Muscle of back (tissue), 3 donors: ENCODE measurements at regions not wholly inside any gene's neighbourhood (a gene's known extent, or its start where the extent isn't known, plus 50 kb on each side); places are given as distances from the start of the nearest gene placed in this dataset.

Experiments used
- DNase-seq, 3 donors: peaks; one replicate each; pipeline versions ENCODE4 v3.0.0 to v3.0.0-alpha.2; 2013

- DNase-seq, result no peak
Observed at GRCh38 chr3:70899816-70900215, 587.4 kb upstream of the MDFIC2 start.

- no peak for DNase-seq
Observed at GRCh38 chr3:70890020-70890394, 577.6 kb upstream of the MDFIC2 start.

GRCh38 chr3:70889162-70890019 is 577.0 kb upstream of the MDFIC2 start:
- no peak for DNase-seq

GRCh38 chr3:70885636-70886035 is 573.2 kb upstream of the MDFIC2 start:
- DNase-seq, result no peak

- no peak for DNase-seq
Observed at GRCh38 chr3:70882104-70882503, 569.7 kb upstream of the MDFIC2 start.

GRCh38 chr3:70880421-70880820 is 568.0 kb upstream of the MDFIC2 start:
- peak in 1 of 3 donors; percentile 30 for DNase-seq

- DNase-seq, result no peak
Observed at GRCh38 chr3:70876154-70876553, 563.7 kb upstream of the MDFIC2 start.

GRCh38 chr3:70874196-70874595 is 561.8 kb upstream of the MDFIC2 start:
- DNase-seq, result no peak

- no peak for DNase-seq
Observed at GRCh38 chr3:70873686-70874085, 561.2 kb upstream of the MDFIC2 start.

GRCh38 chr3:70871909-70872656 is 559.6 kb upstream of the MDFIC2 start:
- DNase-seq, result peak in 1 of 3 donors; percentile 73

GRCh38 chr3:70870576-70870975 is 558.1 kb upstream of the MDFIC2 start:
- DNase-seq, result no peak

GRCh38 chr3:70868561-70868960 is 556.1 kb upstream of the MDFIC2 start:
- DNase-seq, result no peak

GRCh38 chr3:70863049-70863448 is 550.6 kb upstream of the MDFIC2 start:
- no peak for DNase-seq

GRCh38 chr3:70861855-70862254 is 549.4 kb upstream of the MDFIC2 start:
- no peak for DNase-seq

GRCh38 chr3:70861234-70861633 is 548.8 kb upstream of the MDFIC2 start:
- peak in 1 of 3 donors; percentile 86 for DNase-seq

- peak in 1 of 3 donors; percentile 40 for DNase-seq
Observed at GRCh38 chr3:70857916-70858315, 545.5 kb upstream of the MDFIC2 start.

GRCh38 chr3:70856414-70857162 is 544.1 kb upstream of the MDFIC2 start:
- peak in 1 of 3 donors; percentile 88 for DNase-seq

- DNase-seq, result no peak
Observed at GRCh38 chr3:70855149-70855548, 542.7 kb upstream of the MDFIC2 start.

- DNase-seq, result no peak
Observed at GRCh38 chr3:70854108-70854507, 541.7 kb upstream of the MDFIC2 start.

GRCh38 chr3:70853161-70853944 is 540.9 kb upstream of the MDFIC2 start:
- no peak for DNase-seq

- peak; percentile 58 to 91 (median 76) for DNase-seq
Observed at GRCh38 chr3:70849911-70850699, 537.7 kb upstream of the MDFIC2 start.
